Esophagus squamous epithelium (tissue), 5 donors: ENCODE measurements at regions not wholly inside any gene's neighbourhood (a gene's known extent, or its start where the extent isn't known, plus 50 kb on each side); places are given as distances from the start of the nearest gene placed in this dataset.

Experiments
- DNase-seq: peaks from one replicate; lab custom pipeline; 2025; lab: John Stamatoyannopoulos, UW
- H3K27ac ChIP-seq, 4 donors: fragments of 200-600 bp; sonication (generic); one replicate each; pipeline ENCODE4 v1.5.1; 2016 to 2019; ENCODE audit warnings: mild to moderate bottlenecking in 1 of 4
- H3K27me3 ChIP-seq, 4 donors: fragments of 200-600 bp; sonication (generic); 1 replicate in 3 of 4; 2 replicates in 1 of 4; pipeline versions ENCODE4 v1.5.1 to v1.6.0; 2017 to 2021; ENCODE audit warnings: antibody characterized with exemption in 1 of 4
- H3K36me3 ChIP-seq, 3 donors: fragments of 200-600 bp; sonication (generic); one replicate each; pipeline ENCODE4 v1.5.1; 2016 to 2019
- H3K4me1 ChIP-seq, 3 donors: fragments of 200-600 bp; sonication (generic); one replicate each; pipeline ENCODE4 v1.5.1; 2017 to 2019
- H3K4me3 ChIP-seq, 4 donors: fragments of 200-600 bp; sonication (generic); 1 replicate in 3 of 4; 2 replicates in 1 of 4; pipeline ENCODE4 v1.5.1; 2016 to 2019; ENCODE audit warnings: mild to moderate bottlenecking in 2 of 4, moderate library complexity in 1 of 4
- H3K9me3 ChIP-seq, 3 donors: fragments of 200-600 bp; sonication (generic); one replicate each; pipeline ENCODE4 v1.5.1; 2016 to 2019
- POLR2A ChIP-seq, 4 donors: fragments of 450-650 bp; IDR thresholded peaks; one replicate each; pipeline ENCODE4 v1.6.1; 2017; ENCODE audit warnings: antibody characterized with exemption in 4 of 4, mild to moderate bottlenecking in 4 of 4, moderate library complexity in 3 of 4
- WGBS, 2 donors: methylation state at CpG; one replicate each; pipeline ENCODE4 v1.1.5; 2018; 5-methylcytosine and 5-hydroxymethylcytosine counted together
- intact Hi-C: fragments of 100-400 bp; cut with DNase I; formaldehyde crosslinking; loops from one replicate; pipeline ENCODE4 v1.15.0; 2022
- TF ChIP-seq, protein P1 (sequence below), 6 experiments: fragments of 450-650 bp in 4 of 6; fragments of 200-600 bp in 2 of 6; sonication (generic) in 2 of 6; IDR thresholded peaks; one replicate each; pipeline ENCODE4 v1.5.1; 2016 to 2019; ENCODE audit warnings: antibody characterized with exemption in 6 of 6, mild to moderate bottlenecking in 4 of 6, moderate library complexity in 4 of 6
- donor health status: DM: yes; HTN: yes; CAD: no.

DNA sequence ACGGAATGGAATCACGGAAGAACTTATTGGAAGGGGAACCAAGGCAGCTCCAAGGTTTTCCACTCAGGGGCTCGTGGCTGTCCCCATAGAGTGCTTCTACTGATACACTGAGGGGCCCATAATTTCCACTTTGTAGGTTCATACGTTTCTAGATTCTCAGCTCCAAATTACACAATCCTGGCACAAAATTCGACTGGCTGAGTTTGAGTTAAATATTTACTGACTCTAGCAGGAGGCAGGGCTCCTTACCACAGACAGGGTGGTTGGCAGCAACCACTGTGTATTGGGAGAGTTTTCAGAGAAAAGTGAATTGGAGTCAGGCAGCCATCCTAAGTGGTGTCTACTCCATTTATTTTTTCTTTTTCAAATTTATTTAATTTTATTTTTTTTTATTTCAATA lies 55.4 kb upstream of the SEC61G start:
- no peak for DNase-seq
- Histone ChIP-seq H3K36me3 (no peaks in the 10 kb centered on the region), H3K27me3 (no peaks in the 10 kb centered on the region), H3K4me1 (peaks cover 10 to 40% (median 14%) of the 10 kb centered on the region in 3 donors), H3K9me3 (no peaks in the 10 kb centered on the region), H3K4me3 (no peak overlapping the region), H3K27ac (no peak overlapping the region)
- intact Hi-C loops: no loop called here
- 65 to 72% methylated on average over 5 of the region's 5 CpGs for WGBS, 2 donors
- TF ChIP-seq, protein P1, sequence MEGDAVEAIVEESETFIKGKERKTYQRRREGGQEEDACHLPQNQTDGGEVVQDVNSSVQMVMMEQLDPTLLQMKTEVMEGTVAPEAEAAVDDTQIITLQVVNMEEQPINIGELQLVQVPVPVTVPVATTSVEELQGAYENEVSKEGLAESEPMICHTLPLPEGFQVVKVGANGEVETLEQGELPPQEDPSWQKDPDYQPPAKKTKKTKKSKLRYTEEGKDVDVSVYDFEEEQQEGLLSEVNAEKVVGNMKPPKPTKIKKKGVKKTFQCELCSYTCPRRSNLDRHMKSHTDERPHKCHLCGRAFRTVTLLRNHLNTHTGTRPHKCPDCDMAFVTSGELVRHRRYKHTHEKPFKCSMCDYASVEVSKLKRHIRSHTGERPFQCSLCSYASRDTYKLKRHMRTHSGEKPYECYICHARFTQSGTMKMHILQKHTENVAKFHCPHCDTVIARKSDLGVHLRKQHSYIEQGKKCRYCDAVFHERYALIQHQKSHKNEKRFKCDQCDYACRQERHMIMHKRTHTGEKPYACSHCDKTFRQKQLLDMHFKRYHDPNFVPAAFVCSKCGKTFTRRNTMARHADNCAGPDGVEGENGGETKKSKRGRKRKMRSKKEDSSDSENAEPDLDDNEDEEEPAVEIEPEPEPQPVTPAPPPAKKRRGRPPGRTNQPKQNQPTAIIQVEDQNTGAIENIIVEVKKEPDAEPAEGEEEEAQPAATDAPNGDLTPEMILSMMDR (IDR thresholded peaks at IDR 0.05): no peak
- TF ChIP-seq POLR2A (IDR thresholded peaks at IDR 0.05): no peak

DNA sequence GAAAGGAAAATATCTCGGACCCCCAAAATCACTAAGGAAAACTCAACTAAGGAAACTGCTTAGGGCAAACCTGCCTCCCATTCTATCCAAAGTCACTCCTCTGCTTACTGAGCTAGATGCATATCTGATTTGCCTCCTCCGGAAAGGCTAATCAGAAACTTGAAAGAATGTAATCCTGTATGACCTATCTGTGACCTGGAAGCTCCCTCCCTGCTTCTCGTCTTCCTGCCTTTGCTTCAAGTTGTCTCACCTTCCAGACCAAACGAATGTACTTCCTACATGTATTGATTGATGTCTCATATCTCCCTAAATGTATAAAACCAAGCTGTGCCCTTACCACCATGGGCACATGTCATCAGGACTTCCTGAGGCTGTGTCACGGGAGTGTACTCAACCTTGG lies 58.1 kb upstream of the SEC61G start:
- Histone ChIP-seq H3K27me3 (no peaks in the 10 kb centered on the region), H3K27ac (no peak overlapping the region), H3K36me3 (no peaks in the 10 kb centered on the region), H3K4me1 (peaks cover 3 to 26% (median 9%) of the 10 kb centered on the region in 3 donors), H3K4me3 (no peak overlapping the region), H3K9me3 (no peaks in the 10 kb centered on the region)
- TF ChIP-seq, protein P1 (IDR thresholded peaks at IDR 0.05): no peak
- no peak for TF ChIP-seq POLR2A (IDR thresholded peaks at IDR 0.05)
- intact Hi-C loops: no loop called here
- 58 to 66% methylated on average over 5 of the region's 5 CpGs for WGBS, 2 donors
- no peak for DNase-seq

DNA sequence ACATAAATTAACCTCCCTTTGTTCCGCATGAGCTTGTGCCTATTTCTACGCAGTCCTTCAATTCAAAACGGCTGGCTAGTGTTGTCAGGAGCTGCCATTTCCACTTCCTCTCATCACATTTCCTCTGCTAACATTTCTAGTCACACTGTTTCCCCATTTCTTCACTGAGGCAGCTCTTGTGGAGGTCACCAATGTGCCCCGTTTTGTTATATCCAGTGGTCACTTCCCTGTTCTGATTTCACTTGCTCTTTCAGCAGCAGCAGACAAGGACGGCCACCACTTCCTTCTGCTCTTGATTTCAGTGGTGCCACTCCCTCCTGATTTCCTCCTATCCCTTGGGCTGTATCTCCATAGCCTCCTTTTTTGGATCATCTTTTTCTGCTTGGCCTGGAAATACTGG lies 64.8 kb upstream of the SEC61G start:
- H3K27me3 ChIP-seq: no peaks in the 10 kb centered on the region
- TF ChIP-seq, protein P1 (IDR thresholded peaks at IDR 0.05): no peak
- TF ChIP-seq POLR2A (IDR thresholded peaks at IDR 0.05): no peak
- intact Hi-C loops: no loop called here
- 24 to 37% methylated on average over 5 of the region's 5 CpGs for WGBS, 2 donors
- H3K9me3 ChIP-seq: no peaks in the 10 kb centered on the region
- no peak overlapping the region for H3K4me3 ChIP-seq
- H3K27ac ChIP-seq: peak overlapping the region in 1 of 4 donors; percentile 60
- peaks cover 0 to 33% (median 21%) of the 10 kb centered on the region in 3 donors for H3K4me1 ChIP-seq
- DNase-seq: no peak
- no peaks in the 10 kb centered on the region for H3K36me3 ChIP-seq

DNA sequence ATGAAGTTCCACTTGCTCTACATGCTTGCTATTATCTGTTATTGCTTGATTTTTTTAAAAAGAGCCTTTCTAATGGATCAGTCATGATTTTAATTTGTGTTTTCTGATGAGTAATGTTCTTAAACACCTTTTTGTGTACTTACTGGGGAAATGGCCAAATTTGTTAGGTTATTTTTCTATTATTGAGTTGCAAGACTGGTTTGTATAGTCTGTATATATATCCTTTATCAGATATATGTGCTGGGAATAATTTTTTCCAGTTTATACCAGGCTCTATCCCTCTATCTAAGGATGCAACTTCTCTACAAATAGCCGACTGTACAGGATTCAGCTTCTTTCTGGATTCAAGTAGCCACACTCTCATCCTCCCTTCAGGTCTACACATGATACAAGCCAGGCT lies 65.6 kb upstream of the SEC61G start:
- no peaks in the 10 kb centered on the region for H3K9me3 ChIP-seq
- H3K4me3 ChIP-seq: no peak overlapping the region
- no peaks in the 10 kb centered on the region for H3K27me3 ChIP-seq
- TF ChIP-seq, protein P1 (IDR thresholded peaks at IDR 0.05): no peak
- no peak for TF ChIP-seq POLR2A (IDR thresholded peaks at IDR 0.05)
- intact Hi-C loops: no loop called here
- peaks cover 0 to 33% (median 21%) of the 10 kb centered on the region in 3 donors for H3K4me1 ChIP-seq
- H3K36me3 ChIP-seq: no peaks in the 10 kb centered on the region
- no peak overlapping the region for H3K27ac ChIP-seq
- no peak for DNase-seq
- 50 to 52% methylated on average over 1 of the region's 1 CpG for WGBS, 2 donors

DNA sequence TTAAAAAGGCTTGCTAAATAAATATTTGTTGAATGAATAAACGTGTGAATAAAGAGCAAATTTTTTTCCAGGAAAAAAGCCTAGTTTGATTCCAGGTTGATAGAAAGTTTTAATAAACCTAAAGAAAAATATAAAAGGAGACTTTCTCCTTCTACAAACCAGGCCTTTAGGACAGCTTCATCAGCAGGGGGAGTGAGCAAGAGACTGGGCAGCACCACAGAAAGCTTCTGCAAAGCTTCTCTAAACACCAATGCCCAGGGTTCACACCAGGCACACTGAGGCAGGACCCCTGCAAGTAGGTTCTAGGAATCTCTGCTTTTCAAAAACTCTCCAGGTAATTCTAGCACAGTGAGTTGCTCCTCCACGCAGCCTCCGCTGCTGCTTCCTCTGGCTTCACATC lies 66.4 kb upstream of the SEC61G start:
- no peaks in the 10 kb centered on the region for H3K36me3 ChIP-seq
- H3K9me3 ChIP-seq: no peaks in the 10 kb centered on the region
- H3K4me1 ChIP-seq: peaks cover 0 to 33% (median 21%) of the 10 kb centered on the region in 3 donors
- TF ChIP-seq, protein P1 (IDR thresholded peaks at IDR 0.05): no peak
- TF ChIP-seq POLR2A (IDR thresholded peaks at IDR 0.05): no peak
- WGBS, 2 donors: 73 to 78% methylated on average over 3 of the region's 3 CpGs
- no peak overlapping the region for H3K27ac ChIP-seq
- intact Hi-C loops: no loop called here
- H3K4me3 ChIP-seq: no peak overlapping the region
- DNase-seq: no peak
- H3K27me3 ChIP-seq: no peaks in the 10 kb centered on the region
